Epithelial cell of esophagus (primary cell): ENCODE measurements at regions not wholly inside any gene's neighbourhood (a gene's known extent, or its start where the extent isn't known, plus 50 kb on each side); places are given as distances from the start of the nearest gene placed in this dataset.

Source experiments
- DNase-seq: peaks from one replicate; pipeline ENCODE4 v3.0.0; 2010; ENCODE audit warnings: low read depth
- H3K4me3 ChIP-seq: 2 replicates; pipeline ENCODE4 v1.5.1; 2011; ENCODE audit warnings: mild to moderate bottlenecking, low read length, control low read depth
- CTCF ChIP-seq: IDR thresholded peaks from 2 replicates; pipeline ENCODE4 v1.5.1; 2011; ENCODE audit warnings: low read depth, mild to moderate bottlenecking, low read length, control low read depth, inconsistent platforms; ENCODE audit not compliant: insufficient read depth; ENCODE audit errors: missing control alignments

GRCh38 chr14:98819867-98820206 is 452.2 kb downstream of the BCL11B start:
- no peak overlapping the region for H3K4me3 ChIP-seq
- DNase-seq, result no peak
- no peak for TF ChIP-seq CTCF

GRCh38 chr14:98822917-98823316 is 449.1 kb downstream of the BCL11B start:
- TF ChIP-seq CTCF, result no peak
- H3K4me3 ChIP-seq, result no peak overlapping the region
- DNase-seq, result no peak

- no peak for TF ChIP-seq CTCF
- no peak overlapping the region for H3K4me3 ChIP-seq
- no peak for DNase-seq
Measured at GRCh38 chr14:98826618-98827017, 445.4 kb downstream of the BCL11B start.

GRCh38 chr14:98834119-98834518 is 437.9 kb downstream of the BCL11B start:
- no peak for TF ChIP-seq CTCF
- H3K4me3 ChIP-seq, result no peak overlapping the region
- no peak for DNase-seq

GRCh38 chr14:98835051-98835824 is 436.8 kb downstream of the BCL11B start:
- no peak for TF ChIP-seq CTCF
- H3K4me3 ChIP-seq, result no peak overlapping the region

GRCh38 chr14:98835825-98836100 is 436.2 kb downstream of the BCL11B start:
- H3K4me3 ChIP-seq, result no peak overlapping the region
- DNase-seq, result no peak
- no peak for TF ChIP-seq CTCF

More at GRCh38 chr14:98835051-98835824, 436.8 kb downstream of the BCL11B start:
- DNase-seq, result no peak

- no peak for DNase-seq
- H3K4me3 ChIP-seq, result no peak overlapping the region
- no peak for TF ChIP-seq CTCF
Measured at GRCh38 chr14:98840091-98840490, 431.9 kb downstream of the BCL11B start.
